NT2/D1 (cell line): ENCODE measurements at regions not wholly inside any gene's neighbourhood (a gene's known extent, or its start where the extent isn't known, plus 50 kb on each side); places are given as distances from the start of the nearest gene placed in this dataset.
"Not testable (repeated sequence)": the region's sequence is repeated elsewhere in the genome, so short reads cannot be mapped to it uniquely, and the experiment has no call there.

ENCODE experiments used
- DNase-seq: peaks from one replicate; pipeline ENCODE4 v3.0.0-alpha.2; 2011; ENCODE audit warnings: low read depth, low spot score
- H3K27me3 ChIP-seq: 2 replicates; pipeline ENCODE4 v1.6.0; 2011; ENCODE audit warnings: mild to moderate bottlenecking; ENCODE audit not compliant: insufficient read length, insufficient read depth
- H3K36me3 ChIP-seq: 2 replicates; pipeline ENCODE4 v1.6.1; 2011; ENCODE audit warnings: mild to moderate bottlenecking, low read length, mixed read lengths; ENCODE audit not compliant: insufficient read depth, insufficient read length
- H3K4me1 ChIP-seq: 2 replicates; pipeline ENCODE4 v1.5.1; 2011; ENCODE audit not compliant: insufficient read depth, insufficient read length
- H3K4me3 ChIP-seq: 2 replicates; pipeline ENCODE4 v1.5.1; 2011; ENCODE audit warnings: low read depth; ENCODE audit not compliant: insufficient read length
- H3K9ac ChIP-seq: 2 replicates; pipeline ENCODE4 v1.6.0; 2011; ENCODE audit warnings: low read depth; ENCODE audit not compliant: insufficient read length
- H3K9me3 ChIP-seq: 2 replicates; pipeline ENCODE4 v1.5.1; 2011; ENCODE audit warnings: mild to moderate bottlenecking, low read length; ENCODE audit not compliant: insufficient read depth
- SUZ12 ChIP-seq: IDR thresholded peaks from 2 replicates; pipeline ENCODE4 v1.6.1; 2011; ENCODE audit not compliant: insufficient read length, insufficient read depth; ENCODE audit errors: extremely low read depth
- YY1 ChIP-seq: IDR thresholded peaks from 2 replicates; pipeline ENCODE4 v1.6.1; 2011; ENCODE audit not compliant: insufficient read length, insufficient read depth
- ZNF274 ChIP-seq: IDR thresholded peaks from 2 replicates; pipeline ENCODE4 v1.6.1; 2011; ENCODE audit warnings: mild to moderate bottlenecking, low read depth, low read length

- H3K9ac ChIP-seq = no peak overlapping the region
- no peak overlapping the region for H3K4me3 ChIP-seq
- H3K36me3 ChIP-seq = no peaks in the 10 kb centered on the region
- H3K27me3 ChIP-seq = no peaks in the 10 kb centered on the region
- DNase-seq = no peak
- H3K4me1 ChIP-seq = no peaks in the 10 kb centered on the region
- TF ChIP-seq SUZ12 (no peak), ZNF274 (no peak), YY1 (no peak)
- H3K9me3 ChIP-seq = no peaks in the 10 kb centered on the region
Observed at GRCh38 chr13:111629926-111630325, 309.5 kb downstream of the TEX29 start.

GRCh38 chr13:111630406-111630805 lies 310.0 kb downstream of the TEX29 start:
- no peaks in the 10 kb centered on the region for H3K27me3 ChIP-seq
- peak; percentile 22 for DNase-seq

GRCh38 chr13:111631271-111631670 lies 310.8 kb downstream of the TEX29 start:
- not testable (repeated sequence) for H3K4me1 ChIP-seq, H3K4me3 ChIP-seq, H3K9ac ChIP-seq, H3K9me3 ChIP-seq, H3K27me3 ChIP-seq, H3K36me3 ChIP-seq, DNase-seq

More at GRCh38 chr13:111630406-111630805, 310.0 kb downstream of the TEX29 start:
- Histone ChIP-seq H3K4me3 (no peak overlapping the region), H3K36me3 (no peaks in the 10 kb centered on the region), H3K4me1 (no peaks in the 10 kb centered on the region), H3K9ac (no peak overlapping the region), H3K9me3 (peaks cover 3% of the 10 kb centered on the region; the same call in 1 of the 2 replicates)
- no peak for TF ChIP-seq YY1
- TF ChIP-seq SUZ12 = no peak
- TF ChIP-seq ZNF274 = no peak

GRCh38 chr13:111632906-111633305 lies 312.5 kb downstream of the TEX29 start:
- Histone ChIP-seq H3K4me3 (no peak overlapping the region), H3K4me1 (no peaks in the 10 kb centered on the region), H3K9ac (no peak overlapping the region), H3K36me3 (no peaks in the 10 kb centered on the region), H3K27me3 (no peaks in the 10 kb centered on the region), H3K9me3 (peaks cover 3% of the 10 kb centered on the region; the same call in 1 of the 2 replicates)
- peak; percentile 59 for DNase-seq
- TF ChIP-seq YY1 = no peak
- no peak for TF ChIP-seq SUZ12
- TF ChIP-seq ZNF274 = no peak

- no peaks in the 10 kb centered on the region for H3K27me3 ChIP-seq
- no peaks in the 10 kb centered on the region for H3K36me3 ChIP-seq
- no peak overlapping the region for H3K9ac ChIP-seq
- no peak overlapping the region for H3K4me3 ChIP-seq
- no peaks in the 10 kb centered on the region for H3K4me1 ChIP-seq
- TF ChIP-seq YY1 (no peak), SUZ12 (no peak), ZNF274 (no peak)
- peaks cover 3% of the 10 kb centered on the region; the same call in 1 of the 2 replicates for H3K9me3 ChIP-seq
- DNase-seq = no peak
Observed at GRCh38 chr13:111633401-111633800, 313.0 kb downstream of the TEX29 start.

GRCh38 chr13:111634410-111634809 lies 314.0 kb downstream of the TEX29 start:
- peaks cover 3% of the 10 kb centered on the region; the same call in 1 of the 2 replicates for H3K9me3 ChIP-seq
- H3K36me3 ChIP-seq = no peaks in the 10 kb centered on the region
- no peak overlapping the region for H3K4me3 ChIP-seq
- DNase-seq = no peak
- no peak for TF ChIP-seq ZNF274
- no peak for TF ChIP-seq SUZ12
- TF ChIP-seq YY1 = no peak
- H3K4me1 ChIP-seq = no peaks in the 10 kb centered on the region
- no peak overlapping the region for H3K9ac ChIP-seq
- H3K27me3 ChIP-seq = no peaks in the 10 kb centered on the region

- Histone ChIP-seq H3K36me3 (no peaks in the 10 kb centered on the region), H3K4me3 (no peak overlapping the region), H3K9ac (no peak overlapping the region), H3K27me3 (no peaks in the 10 kb centered on the region), H3K9me3 (peaks cover 3% of the 10 kb centered on the region; the same call in 1 of the 2 replicates), H3K4me1 (no peaks in the 10 kb centered on the region)
- TF ChIP-seq SUZ12 (no peak), YY1 (no peak), ZNF274 (no peak)
- DNase-seq = no peak
Observed at GRCh38 chr13:111636271-111636670, 315.8 kb downstream of the TEX29 start.

GRCh38 chr13:111636804-111637203 lies 316.4 kb downstream of the TEX29 start:
- Histone ChIP-seq H3K36me3 (no peaks in the 10 kb centered on the region), H3K9ac (no peak overlapping the region), H3K4me3 (no peak overlapping the region), H3K9me3 (peaks cover 3% of the 10 kb centered on the region; the same call in 1 of the 2 replicates), H3K4me1 (no peaks in the 10 kb centered on the region), H3K27me3 (no peaks in the 10 kb centered on the region)
- TF ChIP-seq ZNF274 (no peak), YY1 (no peak), SUZ12 (no peak)
- no peak for DNase-seq
